Spleen (tissue), 7 donors: ENCODE measurements at regions not wholly inside any gene's neighbourhood (a gene's known extent, or its start where the extent isn't known, plus 50 kb on each side); places are given as distances from the start of the nearest gene placed in this dataset.

Experiments used
- CTCF ChIP-seq, 11 experiments: fragments of 200-600 bp in 7 of 11; fragments of 450-650 bp in 4 of 11; sonication (generic) in 4 of 11; IDR thresholded peaks in 8 of 11; conservative IDR thresholded peaks in 3 of 11; 1 replicate in 7 of 11; 2 replicates in 4 of 11; pipeline versions ENCODE4 v1.4.0 to v1.8.0; 2016 to 2021; ENCODE audit warnings: antibody characterized with exemption in 11 of 11, inconsistent platforms in 4 of 11, mild to moderate bottlenecking in 1 of 11
- POLR2A ChIP-seq, 3 donors: fragments of 450-650 bp; IDR thresholded peaks; one replicate each; pipeline ENCODE4 v1.5.1; 2017; ENCODE audit warnings: antibody characterized with exemption in 3 of 3, mild to moderate bottlenecking in 1 of 3
- POLR2AphosphoS5 ChIP-seq, 3 donors: sonication (generic); formaldehyde crosslinking; IDR thresholded peaks; one replicate each; pipeline ENCODE4 v1.5.1; 2017; ENCODE audit warnings: antibody characterized with exemption in 3 of 3
- donor health status: DM: no; HTN: no; CAD: no; lungs with moderate emphysema.
- donor health status: DM: no; HTN: no; CAD: no.
- donor health status: DM: no; HTN: no; CAD: no.

GRCh38 chr13:73179650-73180274, 121.0 kb downstream of the KLF5 start:
- TF ChIP-seq CTCF (IDR thresholded peaks at IDR 0.05 in 8 of 11, conservative IDR thresholded peaks at IDR 0.05 in 3 of 11), result no peak
- TF ChIP-seq POLR2A (IDR thresholded peaks at IDR 0.05), result no peak
- no peak for TF ChIP-seq POLR2AphosphoS5 (IDR thresholded peaks at IDR 0.05)
